IMR-90 (cell line): ENCODE measurements at regions not wholly inside any gene's neighbourhood (a gene's known extent, or its start where the extent isn't known, plus 50 kb on each side); places are given as distances from the start of the nearest gene placed in this dataset.

Experiments used
- ATAC-seq: fragments of 200-7000 bp; cut with Tn5 transposase; 2 replicates; pipeline ENCODE4 v1.9.1; 2020; ENCODE audit warnings: low read depth, mild to moderate bottlenecking, moderate library complexity
- BruUV-seq: library from RNA; stranded (reverse); fragments of 400-500 nt; replicated peaks from 2 replicates; lab custom pipeline; 2021; lab: Mats Ljungman, UMichigan
- CTCF ChIA-PET: fragments of 300-600 bp; formaldehyde crosslinking; extraction: SDS; loops from one replicate; lab custom pipeline; 2021; ENCODE audit warnings: antibody characterized with exemption; lab: Yijun Ruan, JAX
- POLR2A ChIA-PET: fragments of 300-600 bp; sonication (Branson Sonifier 250); formaldehyde crosslinking; loops from one replicate; lab custom pipeline; 2022; ENCODE audit warnings: antibody characterized with exemption; ENCODE audit not compliant: unreplicated experiment; lab: Charles Lee
- DNase-seq: peaks from one replicate; pipeline ENCODE4 v3.0.0; 2013
- H2AFZ ChIP-seq: replicated peaks from 2 replicates; pipeline ENCODE3; 2013; ENCODE audit warnings: low read length, mild to moderate bottlenecking; ENCODE audit not compliant: poor library complexity
- H2AK5ac ChIP-seq: 2 replicates; pipeline ENCODE4 v1.6.1; 2013; ENCODE audit warnings: low read depth, low read length, inconsistent platforms
- H2AK9ac ChIP-seq: replicated peaks from 2 replicates; pipeline ENCODE3; 2013; ENCODE audit warnings: mild to moderate bottlenecking, low read depth, low read length, moderate library complexity; ENCODE audit not compliant: poor library complexity
- H2BK120ac ChIP-seq: 2 replicates; pipeline ENCODE4 v1.6.1; 2013; ENCODE audit warnings: low read depth, low read length, inconsistent platforms
- H2BK15ac ChIP-seq: 3 replicates; pipeline ENCODE4 v1.6.1; 2013; ENCODE audit warnings: low read depth, low read length, inconsistent platforms
- H2BK20ac ChIP-seq: 2 replicates; pipeline ENCODE4 v1.6.1; 2013; ENCODE audit warnings: low read depth, mild to moderate bottlenecking, inconsistent platforms, low read length, moderate library complexity
- H2BK5ac ChIP-seq: 2 replicates; pipeline ENCODE4 v1.6.1; 2013; ENCODE audit warnings: mild to moderate bottlenecking, low read depth, low read length, inconsistent platforms; ENCODE audit not compliant: poor library complexity, severe bottlenecking
- H3K14ac ChIP-seq: replicated peaks from 2 replicates; pipeline ENCODE4 v1.6.1; 2013; ENCODE audit warnings: low read depth, low read length, inconsistent platforms
- H3K18ac ChIP-seq: 2 replicates; pipeline ENCODE4 v1.6.1; 2013; ENCODE audit warnings: low read depth, low read length, control low read depth
- H3K23ac ChIP-seq: 2 replicates; pipeline ENCODE4 v1.6.1; 2013; ENCODE audit warnings: low read depth, low read length, inconsistent platforms
- H3K27ac ChIP-seq: 2 replicates; pipeline ENCODE4 v1.5.1; 2013; ENCODE audit warnings: mild to moderate bottlenecking, control low read depth, low read length; ENCODE audit not compliant: insufficient read depth
- H3K27me3 ChIP-seq: 2 replicates; pipeline ENCODE4 v1.6.1; 2013; ENCODE audit warnings: low read length; ENCODE audit not compliant: control insufficient read depth, insufficient read depth
- H3K36me3 ChIP-seq: 2 replicates; pipeline ENCODE4 v1.6.1; 2013; ENCODE audit warnings: low read length, mixed read lengths; ENCODE audit not compliant: control insufficient read depth, insufficient read depth
- H3K4ac ChIP-seq: 2 replicates; pipeline ENCODE4 v1.6.1; 2013; ENCODE audit warnings: low read depth, low read length, inconsistent platforms
- H3K4me1 ChIP-seq: 2 replicates; pipeline ENCODE4 v1.6.1; 2013; ENCODE audit warnings: low read length, mixed read lengths; ENCODE audit not compliant: control insufficient read depth, insufficient read depth
- H3K4me2 ChIP-seq: 2 replicates; pipeline ENCODE4 v1.6.1; 2013; ENCODE audit warnings: low read depth, mild to moderate bottlenecking, control low read depth, low read length, moderate library complexity
- H3K4me3 ChIP-seq: 2 replicates; pipeline ENCODE4 v1.5.1; 2013; ENCODE audit warnings: low read depth, mild to moderate bottlenecking, control low read depth, low read length, moderate library complexity; ENCODE audit not compliant: insufficient read depth
- H3K56ac ChIP-seq: 2 replicates; pipeline ENCODE4 v1.6.1; 2013; ENCODE audit warnings: low read length, inconsistent platforms; ENCODE audit not compliant: insufficient read depth; ENCODE audit errors: extremely low read depth
- H3K79me1 ChIP-seq, 2 experiments: 2 replicates each; pipeline ENCODE4 v1.6.1; 2013; ENCODE audit warnings: low read length in 2 of 2, inconsistent platforms in 1 of 2, low read depth in 1 of 2
- H3K9ac ChIP-seq: 2 replicates; pipeline ENCODE4 v1.6.1; 2013; ENCODE audit warnings: low read depth, low read length, control low read depth
- H3K9me1 ChIP-seq: 2 replicates; pipeline ENCODE4 v1.6.1; 2013; ENCODE audit warnings: low read length, inconsistent platforms; ENCODE audit not compliant: insufficient read depth
- H3K9me3 ChIP-seq: 2 replicates; pipeline ENCODE4 v1.6.1; 2013; ENCODE audit warnings: low read length; ENCODE audit not compliant: control insufficient read depth, insufficient read depth
- H4K20me1 ChIP-seq: 2 replicates; pipeline ENCODE4 v1.6.1; 2013; ENCODE audit warnings: low read length, inconsistent platforms; ENCODE audit not compliant: insufficient read depth
- H4K5ac ChIP-seq: 2 replicates; pipeline ENCODE4 v1.6.1; 2013; ENCODE audit warnings: mild to moderate bottlenecking, low read depth, low read length, control low read depth
- H4K8ac ChIP-seq, 2 experiments: 2 replicates each; pipeline ENCODE4 v1.6.1; 2013; ENCODE audit warnings: low read depth in 2 of 2, low read length in 2 of 2, control low read depth in 1 of 2, inconsistent platforms in 1 of 2
- H4K91ac ChIP-seq: 2 replicates; pipeline ENCODE4 v1.6.1; 2013; ENCODE audit warnings: low read depth, low read length, inconsistent platforms; ENCODE audit not compliant: insufficient read depth
- BHLHE40 ChIP-seq: fragments of 150-350 bp; IDR thresholded peaks from 2 replicates; pipeline ENCODE4 v1.6.1; 2016; ENCODE audit warnings: mild to moderate bottlenecking, low read depth, low read length
- CHD1 ChIP-seq: IDR thresholded peaks from 2 replicates; pipeline ENCODE4 v1.6.1; 2012; ENCODE audit warnings: low read depth, low read length, improper control_type of control experiment
- CTCF ChIP-seq: conservative IDR thresholded peaks from 2 replicates; pipeline ENCODE4 v1.5.1; 2012; ENCODE audit warnings: mild to moderate bottlenecking, low read depth, low read length, improper control_type of control experiment
- FOS ChIP-seq: fragments of 150-350 bp; IDR thresholded peaks from 2 replicates; pipeline ENCODE4 v1.6.1; 2016; ENCODE audit warnings: low read depth, low read length
- MXI1 ChIP-seq: IDR thresholded peaks from 2 replicates; pipeline ENCODE4 v1.6.1; 2012; ENCODE audit warnings: low read depth, mild to moderate bottlenecking, low read length, moderate library complexity, borderline replicate concordance
- NFE2L2 ChIP-seq: fragments of 150-350 bp; IDR thresholded peaks from 2 replicates; pipeline ENCODE4 v1.6.1; 2016; ENCODE audit warnings: low read depth, mild to moderate bottlenecking, low read length
- RAD21 ChIP-seq: IDR thresholded peaks from 2 replicates; pipeline ENCODE4 v1.6.1; 2012; ENCODE audit warnings: low read length, improper control_type of control experiment
- RFX5 ChIP-seq: IDR thresholded peaks from 2 replicates; pipeline ENCODE4 v1.8.0; 2012; ENCODE audit warnings: low read depth, mild to moderate bottlenecking, low read length, moderate library complexity
- WGBS, 2 experiments: methylation state at CpG; one replicate each; pipeline versions ENCODE4 v1.1.5 to v1.1.7; 2013; ENCODE audit warnings: missing lambda C conversion rate in 2 of 2; ENCODE audit not compliant: insufficient read length in 1 of 2; ENCODE audit errors: extremely low coverage in 2 of 2; 5-methylcytosine and 5-hydroxymethylcytosine counted together
- dilution Hi-C: fragments of 300-500 bp; cut with HindIII; formaldehyde crosslinking; loops from one replicate; pipeline ENCODE4 v1.14.3; 2018; ENCODE audit warnings: low sequenced_read_pairs; ENCODE audit not compliant: unreplicated experiment
- in situ Hi-C: fragments of 300-500 bp; cut with MboI; formaldehyde crosslinking; loops from 3 replicates; pipeline ENCODE4 v1.14.3; 2019; ENCODE audit warnings: low sequenced_read_pairs, inconsistent platforms, mixed read lengths
- intact Hi-C: fragments of 100-400 bp; cut with micrococcal nuclease; formaldehyde crosslinking; loops from 2 replicates; pipeline ENCODE4 v1.10.0; 2022

- Histone ChIP-seq H4K91ac (no peak overlapping the region), H3K4ac (no peak overlapping the region), H2AFZ (no peak overlapping the region), H2BK20ac (no peak overlapping the region), H4K5ac (no peak overlapping the region), H3K9me1 (no peaks in the 10 kb centered on the region), H2BK15ac (no peak overlapping the region), H3K56ac (no peak overlapping the region), H2AK9ac (no peak overlapping the region), H3K4me1 (no peaks in the 10 kb centered on the region), H3K4me3 (no peak overlapping the region), H3K14ac (no peak overlapping the region), H3K4me2 (no peak overlapping the region), H3K79me1 (no peaks in the 10 kb centered on the region), H3K27ac (no peak overlapping the region), H3K9me3 (no peaks in the 10 kb centered on the region), H3K23ac (no peak overlapping the region), H3K18ac (no peak overlapping the region), H3K9ac (no peak overlapping the region), H2AK5ac (no peak overlapping the region), H4K8ac (no peak overlapping the region), H4K20me1 (no peaks in the 10 kb centered on the region), H2BK5ac (no peak overlapping the region), H3K36me3 (no peaks in the 10 kb centered on the region), H3K27me3 (no peaks in the 10 kb centered on the region), H2BK120ac (no peak overlapping the region)
- ChIA-PET POLR2A (interaction anchor here (0.6 kb wide), 1 partner anchor 1028 kb away, joined by 7 read pairs; no protein-coding TSS in a partner anchor), CTCF (interaction anchor here (0.6 kb wide), 1 partner anchor 217 kb away, joined by 5 read pairs; no protein-coding TSS in a partner anchor)
- dilution Hi-C loops (no loop called here), in situ Hi-C loops (no loop called here), intact Hi-C loops (no loop called here)
- DNase-seq: peak; percentile 3
- TF ChIP-seq MXI1: no peak
- TF ChIP-seq FOS: no peak
- TF ChIP-seq CTCF: no peak
- no peak for TF ChIP-seq RAD21
- no peak for TF ChIP-seq BHLHE40
- TF ChIP-seq CHD1: no peak
- no peak for TF ChIP-seq NFE2L2
- no peak for TF ChIP-seq RFX5
- no peak for ATAC-seq
- no TSS peak for BruUV-seq
- WGBS, 2 experiments: no CpG with 5 or more reads among the region's 9 CpGs
These were observed 209.7 kb downstream of the GADD45G start for GRCh38 chr9:89814340-89815040.
